IMR-90 (cell line): ENCODE measurements at regions not wholly inside any gene's neighbourhood (a gene's known extent, or its start where the extent isn't known, plus 50 kb on each side); places are given as distances from the start of the nearest gene placed in this dataset.

ENCODE experiments used
- ATAC-seq: fragments of 200-7000 bp; cut with Tn5 transposase; 2 replicates; pipeline ENCODE4 v1.9.1; 2020; ENCODE audit warnings: low read depth, mild to moderate bottlenecking, moderate library complexity
- BruUV-seq: library from RNA; stranded (reverse); fragments of 400-500 nt; replicated peaks from 2 replicates; lab custom pipeline; 2021; lab: Mats Ljungman, UMichigan
- CTCF ChIA-PET: fragments of 300-600 bp; formaldehyde crosslinking; extraction: SDS; loops from one replicate; lab custom pipeline; 2021; ENCODE audit warnings: antibody characterized with exemption; lab: Yijun Ruan, JAX
- POLR2A ChIA-PET: fragments of 300-600 bp; sonication (Branson Sonifier 250); formaldehyde crosslinking; loops from one replicate; lab custom pipeline; 2022; ENCODE audit warnings: antibody characterized with exemption; ENCODE audit not compliant: unreplicated experiment; lab: Charles Lee
- DNase-seq: peaks from one replicate; pipeline ENCODE4 v3.0.0; 2013
- H2AFZ ChIP-seq: replicated peaks from 2 replicates; pipeline ENCODE3; 2013; ENCODE audit warnings: low read length, mild to moderate bottlenecking; ENCODE audit not compliant: poor library complexity
- H2AK5ac ChIP-seq: 2 replicates; pipeline ENCODE4 v1.6.1; 2013; ENCODE audit warnings: low read depth, low read length, inconsistent platforms
- H2AK9ac ChIP-seq: replicated peaks from 2 replicates; pipeline ENCODE3; 2013; ENCODE audit warnings: mild to moderate bottlenecking, low read depth, low read length, moderate library complexity; ENCODE audit not compliant: poor library complexity
- H2BK120ac ChIP-seq: 2 replicates; pipeline ENCODE4 v1.6.1; 2013; ENCODE audit warnings: low read depth, low read length, inconsistent platforms
- H2BK15ac ChIP-seq: 3 replicates; pipeline ENCODE4 v1.6.1; 2013; ENCODE audit warnings: low read depth, low read length, inconsistent platforms
- H2BK20ac ChIP-seq: 2 replicates; pipeline ENCODE4 v1.6.1; 2013; ENCODE audit warnings: low read depth, mild to moderate bottlenecking, inconsistent platforms, low read length, moderate library complexity
- H2BK5ac ChIP-seq: 2 replicates; pipeline ENCODE4 v1.6.1; 2013; ENCODE audit warnings: mild to moderate bottlenecking, low read depth, low read length, inconsistent platforms; ENCODE audit not compliant: poor library complexity, severe bottlenecking
- H3K14ac ChIP-seq: replicated peaks from 2 replicates; pipeline ENCODE4 v1.6.1; 2013; ENCODE audit warnings: low read depth, low read length, inconsistent platforms
- H3K18ac ChIP-seq: 2 replicates; pipeline ENCODE4 v1.6.1; 2013; ENCODE audit warnings: low read depth, low read length, control low read depth
- H3K23ac ChIP-seq: 2 replicates; pipeline ENCODE4 v1.6.1; 2013; ENCODE audit warnings: low read depth, low read length, inconsistent platforms
- H3K27ac ChIP-seq: 2 replicates; pipeline ENCODE4 v1.5.1; 2013; ENCODE audit warnings: mild to moderate bottlenecking, control low read depth, low read length; ENCODE audit not compliant: insufficient read depth
- H3K27me3 ChIP-seq: 2 replicates; pipeline ENCODE4 v1.6.1; 2013; ENCODE audit warnings: low read length; ENCODE audit not compliant: control insufficient read depth, insufficient read depth
- H3K36me3 ChIP-seq: 2 replicates; pipeline ENCODE4 v1.6.1; 2013; ENCODE audit warnings: low read length, mixed read lengths; ENCODE audit not compliant: control insufficient read depth, insufficient read depth
- H3K4ac ChIP-seq: 2 replicates; pipeline ENCODE4 v1.6.1; 2013; ENCODE audit warnings: low read depth, low read length, inconsistent platforms
- H3K4me1 ChIP-seq: 2 replicates; pipeline ENCODE4 v1.6.1; 2013; ENCODE audit warnings: low read length, mixed read lengths; ENCODE audit not compliant: control insufficient read depth, insufficient read depth
- H3K4me2 ChIP-seq: 2 replicates; pipeline ENCODE4 v1.6.1; 2013; ENCODE audit warnings: low read depth, mild to moderate bottlenecking, control low read depth, low read length, moderate library complexity
- H3K4me3 ChIP-seq: 2 replicates; pipeline ENCODE4 v1.5.1; 2013; ENCODE audit warnings: low read depth, mild to moderate bottlenecking, control low read depth, low read length, moderate library complexity; ENCODE audit not compliant: insufficient read depth
- H3K56ac ChIP-seq: 2 replicates; pipeline ENCODE4 v1.6.1; 2013; ENCODE audit warnings: low read length, inconsistent platforms; ENCODE audit not compliant: insufficient read depth; ENCODE audit errors: extremely low read depth
- H3K79me1 ChIP-seq, 2 experiments: 2 replicates each; pipeline ENCODE4 v1.6.1; 2013; ENCODE audit warnings: low read length in 2 of 2, inconsistent platforms in 1 of 2, low read depth in 1 of 2
- H3K9ac ChIP-seq: 2 replicates; pipeline ENCODE4 v1.6.1; 2013; ENCODE audit warnings: low read depth, low read length, control low read depth
- H3K9me1 ChIP-seq: 2 replicates; pipeline ENCODE4 v1.6.1; 2013; ENCODE audit warnings: low read length, inconsistent platforms; ENCODE audit not compliant: insufficient read depth
- H3K9me3 ChIP-seq: 2 replicates; pipeline ENCODE4 v1.6.1; 2013; ENCODE audit warnings: low read length; ENCODE audit not compliant: control insufficient read depth, insufficient read depth
- H4K20me1 ChIP-seq: 2 replicates; pipeline ENCODE4 v1.6.1; 2013; ENCODE audit warnings: low read length, inconsistent platforms; ENCODE audit not compliant: insufficient read depth
- H4K5ac ChIP-seq: 2 replicates; pipeline ENCODE4 v1.6.1; 2013; ENCODE audit warnings: mild to moderate bottlenecking, low read depth, low read length, control low read depth
- H4K8ac ChIP-seq, 2 experiments: 2 replicates each; pipeline ENCODE4 v1.6.1; 2013; ENCODE audit warnings: low read depth in 2 of 2, low read length in 2 of 2, control low read depth in 1 of 2, inconsistent platforms in 1 of 2
- H4K91ac ChIP-seq: 2 replicates; pipeline ENCODE4 v1.6.1; 2013; ENCODE audit warnings: low read depth, low read length, inconsistent platforms; ENCODE audit not compliant: insufficient read depth
- MAFK ChIP-seq: IDR thresholded peaks from 2 replicates; pipeline ENCODE4 v1.6.1; 2012; ENCODE audit warnings: low read depth, low read length, improper control_type of control experiment
- NFE2L2 ChIP-seq: fragments of 150-350 bp; IDR thresholded peaks from 2 replicates; pipeline ENCODE4 v1.6.1; 2016; ENCODE audit warnings: low read depth, mild to moderate bottlenecking, low read length
- RAD21 ChIP-seq: IDR thresholded peaks from 2 replicates; pipeline ENCODE4 v1.6.1; 2012; ENCODE audit warnings: low read length, improper control_type of control experiment
- WGBS, 2 experiments: methylation state at CpG; one replicate each; pipeline versions ENCODE4 v1.1.5 to v1.1.7; 2013; ENCODE audit warnings: missing lambda C conversion rate in 2 of 2; ENCODE audit not compliant: insufficient read length in 1 of 2; ENCODE audit errors: extremely low coverage in 2 of 2; 5-methylcytosine and 5-hydroxymethylcytosine counted together
- dilution Hi-C: fragments of 300-500 bp; cut with HindIII; formaldehyde crosslinking; loops from one replicate; pipeline ENCODE4 v1.14.3; 2018; ENCODE audit warnings: low sequenced_read_pairs; ENCODE audit not compliant: unreplicated experiment
- in situ Hi-C: fragments of 300-500 bp; cut with MboI; formaldehyde crosslinking; loops from 3 replicates; pipeline ENCODE4 v1.14.3; 2019; ENCODE audit warnings: low sequenced_read_pairs, inconsistent platforms, mixed read lengths
- intact Hi-C: fragments of 100-400 bp; cut with micrococcal nuclease; formaldehyde crosslinking; loops from 2 replicates; pipeline ENCODE4 v1.10.0; 2022
- TF ChIP-seq, protein P1 (sequence below): fragments of 150-350 bp; IDR thresholded peaks from 2 replicates; pipeline ENCODE4 v1.6.1; 2017; ENCODE audit warnings: mild to moderate bottlenecking, antibody characterized with exemption, low read length, low read depth

DNA sequence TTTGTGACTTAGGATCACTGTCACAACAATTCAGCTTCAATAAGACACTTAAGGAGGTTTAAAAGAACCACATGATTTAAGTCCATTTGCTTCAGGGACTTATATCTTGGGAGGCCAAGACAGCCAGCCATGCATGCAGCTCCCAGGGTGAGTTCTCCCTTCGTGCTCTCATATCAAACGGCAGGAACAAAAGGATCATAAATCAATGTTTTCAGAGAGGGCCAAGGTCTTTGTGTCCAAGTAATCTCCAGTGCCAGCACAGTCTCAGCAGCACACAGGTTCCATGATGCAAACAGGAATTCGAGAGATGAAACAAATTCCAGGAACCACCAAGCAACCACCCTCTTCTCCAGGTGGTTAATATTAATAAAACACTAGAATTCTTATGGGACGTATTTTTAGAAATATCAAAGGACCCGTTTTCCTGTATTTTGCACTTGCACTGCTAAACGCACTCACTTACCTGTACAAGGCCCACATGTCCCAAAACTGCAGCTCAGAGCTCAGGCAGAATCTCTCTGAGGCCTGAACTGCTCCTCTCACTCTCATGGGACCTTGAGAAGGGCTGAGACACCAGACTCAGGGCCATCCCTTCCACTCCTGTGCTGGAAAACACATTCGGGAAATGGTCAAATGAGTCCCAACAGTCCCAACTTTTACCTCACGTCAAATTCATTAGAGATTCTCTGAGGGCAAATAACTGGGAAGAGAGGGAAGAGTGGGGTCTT, 100.0 kb upstream of the RAB4A start:
- H3K4me3 ChIP-seq, result no peak overlapping the region
- H2AK5ac ChIP-seq, result no peak overlapping the region
- H4K20me1 ChIP-seq, result no peaks in the 10 kb centered on the region
- H2AK9ac ChIP-seq, result no peak overlapping the region
- ChIA-PET CTCF (no interaction called here), POLR2A (no interaction called here)
- H3K36me3 ChIP-seq, result no peaks in the 10 kb centered on the region
- H3K79me1 ChIP-seq, result no peaks in the 10 kb centered on the region
- H4K8ac ChIP-seq, result no peak overlapping the region
- H3K14ac ChIP-seq, result no peak overlapping the region
- H2AFZ ChIP-seq, result no peak overlapping the region
- WGBS, 2 experiments, result 63% methylated on average over 2 of the region's 8 CpGs; no CpG with 5 or more reads in 1 of the 2 experiments
- intact Hi-C loops, result no loop called here
- no peak overlapping the region for H3K18ac ChIP-seq
- no peak overlapping the region for H3K56ac ChIP-seq
- no peaks in the 10 kb centered on the region for H3K9me3 ChIP-seq
- H3K4ac ChIP-seq, result no peak overlapping the region
- no peak overlapping the region for H3K4me2 ChIP-seq
- H4K91ac ChIP-seq, result no peak overlapping the region
- H2BK120ac ChIP-seq, result no peak overlapping the region
- no peak overlapping the region for H2BK5ac ChIP-seq
- no peaks in the 10 kb centered on the region for H3K4me1 ChIP-seq
- H2BK20ac ChIP-seq, result no peak overlapping the region
- no TSS peak for BruUV-seq
- H4K5ac ChIP-seq, result no peak overlapping the region
- no peak overlapping the region for H3K23ac ChIP-seq
- in situ Hi-C loops, result no loop called here
- H2BK15ac ChIP-seq, result no peak overlapping the region
- no peak overlapping the region for H3K9ac ChIP-seq
- H3K9me1 ChIP-seq, result no peaks in the 10 kb centered on the region
- dilution Hi-C loops, result no loop called here
- DNase-seq (no peak), ATAC-seq (no peak)
- no peak overlapping the region for H3K27ac ChIP-seq
- peaks cover 12% of the 10 kb centered on the region for H3K27me3 ChIP-seq
- TF ChIP-seq MAFK, result no peak
- no peak for TF ChIP-seq NFE2L2
- TF ChIP-seq, protein P1, sequence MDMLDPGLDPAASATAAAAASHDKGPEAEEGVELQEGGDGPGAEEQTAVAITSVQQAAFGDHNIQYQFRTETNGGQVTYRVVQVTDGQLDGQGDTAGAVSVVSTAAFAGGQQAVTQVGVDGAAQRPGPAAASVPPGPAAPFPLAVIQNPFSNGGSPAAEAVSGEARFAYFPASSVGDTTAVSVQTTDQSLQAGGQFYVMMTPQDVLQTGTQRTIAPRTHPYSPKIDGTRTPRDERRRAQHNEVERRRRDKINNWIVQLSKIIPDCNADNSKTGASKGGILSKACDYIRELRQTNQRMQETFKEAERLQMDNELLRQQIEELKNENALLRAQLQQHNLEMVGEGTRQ, result no peak
- TF ChIP-seq RAD21, result no peak
